ENCODE measurements at regions not wholly inside any gene's neighbourhood (a gene's known extent, or its start where the extent isn't known, plus 50 kb on each side); places are given as distances from the start of the nearest gene placed in this dataset.

- TF ChIP-seq ATF6 (CRISPR knock-in tag; IDR thresholded peaks at IDR 0.05) (no peak), MAX (CRISPR knock-in tag; IDR thresholded peaks at IDR 0.05) (no peak), NFYB (CRISPR knock-in tag; conservative IDR thresholded peaks at IDR 0.05; ENCODE audit: low read depth) (no peak), CTCF (IDR thresholded peaks at IDR 0.05) (no peak), ELF4 (CRISPR knock-in tag; IDR thresholded peaks at IDR 0.05; ENCODE audit: low read depth) (no peak)
Observed at GRCh38 chr13:54210397-54211049, 1181.9 kb downstream of the OLFM4 start.
